K562 (cell line): ENCODE measurements at regions not wholly inside any gene's neighbourhood (a gene's known extent, or its start where the extent isn't known, plus 50 kb on each side); places are given as distances from the start of the nearest gene placed in this dataset.

Experiments
- CEBPB ChIP-seq: fragments of 450-650 bp; IDR thresholded peaks from 2 replicates; pipeline ENCODE4 v1.6.1; 2016; ENCODE audit warnings: missing genetic modification characterization, missing compliant biosample characterization
- JUN ChIP-seq, 2 experiments: sonication (generic) in 1 of 2; formaldehyde crosslinking in 1 of 2; IDR thresholded peaks; 2 replicates each; pipeline versions ENCODE4 v1.6.1 to v1.8.0; 2012 to 2022; ENCODE audit warnings: borderline replicate concordance in 2 of 2, mild to moderate bottlenecking in 2 of 2, improper control_type of control experiment in 1 of 2, low read depth in 1 of 2, low read length in 1 of 2, missing genetic modification reagents in 1 of 2
- MTA2 ChIP-seq: fragments of 450-650 bp; IDR thresholded peaks from 2 replicates; pipeline ENCODE4 v1.6.1; 2016; ENCODE audit warnings: low read depth
- POLR2A ChIP-seq: fragments of 450-650 bp; conservative IDR thresholded peaks from 2 replicates; pipeline ENCODE4 v1.6.1; 2016
- ZNF780A ChIP-seq: fragments of 250-450 bp; sonication (Bioruptor Pico); IDR thresholded peaks from 2 replicates; pipeline ENCODE4 v1.5.0; 2021; ENCODE audit warnings: mild to moderate bottlenecking
- TF ChIP-seq, protein P1 (sequence below): fragments of 250-450 bp; sonication (Bioruptor Pico); IDR thresholded peaks from 2 replicates; pipeline ENCODE4 v1.8.0; 2021; ENCODE audit warnings: mild to moderate bottlenecking, moderate library complexity
- TF ChIP-seq, protein P2 (sequence below), 3 experiments: IDR thresholded peaks in 2 of 3; conservative IDR thresholded peaks in 1 of 3; 2 replicates each; pipeline ENCODE4 v1.5.1; 2011 to 2012; ENCODE audit warnings: low read length in 3 of 3, mild to moderate bottlenecking in 3 of 3, control low read depth in 2 of 3, improper control_type of control experiment in 1 of 3, inconsistent platforms in 1 of 3, low read depth in 1 of 3, mixed read lengths in 1 of 3, moderate library complexity in 1 of 3; ENCODE audit not compliant: insufficient read depth in 2 of 3

DNA sequence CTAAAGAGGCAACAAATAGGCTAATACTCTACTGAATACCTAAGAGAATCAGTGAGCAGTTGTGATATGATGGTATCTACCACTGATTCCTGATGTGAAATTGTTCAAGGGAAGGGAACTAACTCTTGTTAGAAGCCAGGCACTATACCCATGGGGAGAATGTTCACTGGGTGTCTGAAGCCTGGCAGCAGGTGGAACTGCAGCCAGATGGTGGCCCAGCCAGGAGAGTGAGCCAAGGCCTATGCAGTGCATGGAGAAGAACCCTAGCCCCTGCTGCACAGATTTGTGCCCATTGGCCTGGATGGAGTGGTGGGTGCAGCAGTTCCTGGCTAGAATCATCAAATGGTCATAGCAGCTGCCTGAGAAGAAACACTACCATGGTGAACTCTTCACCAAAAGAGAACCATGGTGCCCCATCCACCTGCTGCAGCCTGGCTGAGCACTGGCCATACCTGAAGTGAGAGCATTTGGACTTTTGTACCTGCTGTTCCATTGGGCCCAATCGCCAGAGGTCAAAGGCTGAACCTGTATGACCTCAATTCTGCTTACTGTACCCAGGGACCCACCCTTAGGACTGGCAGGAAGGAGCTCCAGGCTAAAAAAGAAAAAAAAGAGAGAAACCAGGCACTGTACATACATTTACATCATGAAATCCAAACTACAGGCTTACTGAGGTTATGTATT is 118.8 kb upstream of the IVNS1ABP start:
- no peak for TF ChIP-seq CEBPB
- TF ChIP-seq, protein P1, sequence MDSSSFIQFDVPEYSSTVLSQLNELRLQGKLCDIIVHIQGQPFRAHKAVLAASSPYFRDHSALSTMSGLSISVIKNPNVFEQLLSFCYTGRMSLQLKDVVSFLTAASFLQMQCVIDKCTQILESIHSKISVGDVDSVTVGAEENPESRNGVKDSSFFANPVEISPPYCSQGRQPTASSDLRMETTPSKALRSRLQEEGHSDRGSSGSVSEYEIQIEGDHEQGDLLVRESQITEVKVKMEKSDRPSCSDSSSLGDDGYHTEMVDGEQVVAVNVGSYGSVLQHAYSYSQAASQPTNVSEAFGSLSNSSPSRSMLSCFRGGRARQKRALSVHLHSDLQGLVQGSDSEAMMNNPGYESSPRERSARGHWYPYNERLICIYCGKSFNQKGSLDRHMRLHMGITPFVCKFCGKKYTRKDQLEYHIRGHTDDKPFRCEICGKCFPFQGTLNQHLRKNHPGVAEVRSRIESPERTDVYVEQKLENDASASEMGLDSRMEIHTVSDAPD (CRISPR knock-in tag), result no peak
- no peak for TF ChIP-seq ZNF780A (CRISPR knock-in tag)
- no peak for TF ChIP-seq JUN (IDR thresholded peaks at IDR 0.05; ENCODE audit: borderline replicate concordance, low read depth, low read length)
- TF ChIP-seq JUN (CRISPR knock-in tag; IDR thresholded peaks at IDR 0.05; ENCODE audit: borderline replicate concordance), result no peak
- TF ChIP-seq, protein P2, sequence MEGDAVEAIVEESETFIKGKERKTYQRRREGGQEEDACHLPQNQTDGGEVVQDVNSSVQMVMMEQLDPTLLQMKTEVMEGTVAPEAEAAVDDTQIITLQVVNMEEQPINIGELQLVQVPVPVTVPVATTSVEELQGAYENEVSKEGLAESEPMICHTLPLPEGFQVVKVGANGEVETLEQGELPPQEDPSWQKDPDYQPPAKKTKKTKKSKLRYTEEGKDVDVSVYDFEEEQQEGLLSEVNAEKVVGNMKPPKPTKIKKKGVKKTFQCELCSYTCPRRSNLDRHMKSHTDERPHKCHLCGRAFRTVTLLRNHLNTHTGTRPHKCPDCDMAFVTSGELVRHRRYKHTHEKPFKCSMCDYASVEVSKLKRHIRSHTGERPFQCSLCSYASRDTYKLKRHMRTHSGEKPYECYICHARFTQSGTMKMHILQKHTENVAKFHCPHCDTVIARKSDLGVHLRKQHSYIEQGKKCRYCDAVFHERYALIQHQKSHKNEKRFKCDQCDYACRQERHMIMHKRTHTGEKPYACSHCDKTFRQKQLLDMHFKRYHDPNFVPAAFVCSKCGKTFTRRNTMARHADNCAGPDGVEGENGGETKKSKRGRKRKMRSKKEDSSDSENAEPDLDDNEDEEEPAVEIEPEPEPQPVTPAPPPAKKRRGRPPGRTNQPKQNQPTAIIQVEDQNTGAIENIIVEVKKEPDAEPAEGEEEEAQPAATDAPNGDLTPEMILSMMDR (IDR thresholded peaks at IDR 0.05 in 2 of 3, conservative IDR thresholded peaks at IDR 0.05 in 1 of 3; ENCODE audit: insufficient read depth in 2 of 3, low read depth in 1 of 3, low read length in 3 of 3), result no peak
- TF ChIP-seq POLR2A, result no peak
- TF ChIP-seq MTA2, result no peak
